Dermis blood vessel endothelial cell (primary cell): ENCODE measurements at regions not wholly inside any gene's neighbourhood (a gene's known extent, or its start where the extent isn't known, plus 50 kb on each side); places are given as distances from the start of the nearest gene placed in this dataset.

Source experiments
- DNase-seq: peaks from one replicate; pipeline ENCODE4 v3.0.0; 2010

DNA sequence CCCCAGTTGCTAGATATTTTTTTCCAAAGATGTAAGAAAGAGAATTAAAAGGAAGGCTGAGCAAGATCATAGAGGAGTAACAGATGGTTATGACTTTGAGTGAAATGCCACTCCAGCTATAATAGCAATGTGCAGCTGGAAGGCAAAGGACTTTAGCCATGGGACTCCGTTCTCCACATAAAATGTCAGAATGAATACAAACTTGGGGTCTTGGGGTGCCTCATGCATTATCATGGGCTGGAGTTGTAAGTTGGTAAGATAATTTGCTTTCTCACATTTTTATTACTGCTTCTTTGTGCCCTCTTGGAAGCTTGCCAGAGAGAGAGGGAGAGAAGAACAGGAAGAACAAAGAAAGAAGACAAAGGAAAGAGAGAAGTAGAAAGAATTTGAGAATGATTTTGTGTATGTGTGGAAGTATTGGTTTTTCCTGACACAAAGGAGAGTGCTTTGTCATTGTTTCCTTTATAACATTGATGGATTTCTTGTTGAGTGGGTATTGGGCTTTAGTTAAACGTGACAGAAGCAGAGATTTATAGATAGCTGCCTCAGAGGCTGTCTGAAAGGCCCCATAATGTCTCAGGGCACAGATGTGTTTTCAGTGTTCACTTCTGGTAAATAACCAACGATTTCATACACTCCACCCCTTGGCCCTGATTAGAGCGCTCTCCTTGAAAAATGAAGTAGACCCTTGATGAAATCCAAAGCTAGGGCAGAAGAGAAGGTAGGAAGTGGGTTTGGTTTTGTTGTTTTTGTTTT, 715.3 kb downstream of the NR2F2 start:
- no peak for DNase-seq

- no peak for DNase-seq
These were observed 722.0 kb downstream of the NR2F2 start for GRCh38 chr15:97052513-97052912.

DNA sequence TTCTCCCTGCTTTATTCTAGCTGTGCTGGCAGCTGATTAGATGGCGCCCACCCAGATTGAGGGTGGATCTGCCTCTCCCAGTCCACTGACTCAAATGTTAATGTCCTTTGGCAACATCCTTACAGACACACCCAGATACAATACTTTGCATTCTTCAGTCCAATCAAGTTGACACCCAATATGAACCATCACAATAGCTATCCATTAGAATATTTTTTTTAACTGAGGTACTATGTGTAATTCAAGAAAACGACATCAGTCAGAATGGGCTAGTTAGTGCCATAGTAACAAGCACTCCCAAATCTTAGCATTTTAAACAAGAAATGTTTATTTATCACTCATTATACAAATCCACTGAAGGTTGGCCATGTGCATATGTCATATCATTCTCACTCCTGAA, 723.1 kb downstream of the NR2F2 start:
- no peak for DNase-seq

DNA sequence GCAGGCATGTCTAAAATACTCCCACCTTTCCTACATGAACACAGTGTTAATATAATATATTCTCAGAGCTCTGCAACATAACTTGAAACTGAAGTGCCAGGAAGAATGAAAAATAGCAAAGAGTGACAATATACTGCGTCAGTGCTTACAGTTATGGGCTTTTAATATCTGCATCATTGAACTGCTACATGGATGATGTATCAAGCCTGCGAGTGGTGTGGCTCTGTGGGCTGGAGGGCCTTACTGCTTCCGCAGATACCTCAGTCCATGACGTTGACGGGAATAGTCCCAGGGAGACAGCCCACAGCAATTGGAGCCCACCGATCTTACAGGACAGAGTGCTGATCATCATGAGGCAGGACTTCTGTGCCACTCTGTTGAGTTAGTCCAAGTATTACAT, 727.0 kb downstream of the NR2F2 start:
- DNase-seq, result no peak

DNA sequence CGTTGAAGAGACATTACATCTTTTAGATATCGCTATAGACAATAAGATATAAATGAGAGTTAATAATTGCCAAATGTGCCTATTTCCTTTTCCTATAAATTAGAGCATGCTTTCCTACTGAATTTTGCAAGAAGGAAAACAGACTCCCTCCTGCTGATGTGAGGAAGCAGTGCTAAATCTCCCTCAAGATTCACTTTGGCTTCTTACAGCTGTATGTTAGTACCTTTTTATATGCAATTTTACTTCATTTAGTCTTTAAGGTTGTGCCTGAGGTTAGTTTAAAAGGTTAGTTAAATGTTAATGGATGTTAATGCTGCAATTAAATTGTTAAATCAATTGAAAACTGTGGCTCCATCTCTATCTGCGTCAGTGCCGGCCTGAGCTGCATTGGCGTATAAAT, 728.8 kb downstream of the NR2F2 start:
- DNase-seq, result no peak

- no peak for DNase-seq
These were observed 730.9 kb downstream of the NR2F2 start for GRCh38 chr15:97061392-97061791.

GRCh38 chr15:97071668-97072067, 741.2 kb downstream of the NR2F2 start:
- DNase-seq, result no peak

DNA sequence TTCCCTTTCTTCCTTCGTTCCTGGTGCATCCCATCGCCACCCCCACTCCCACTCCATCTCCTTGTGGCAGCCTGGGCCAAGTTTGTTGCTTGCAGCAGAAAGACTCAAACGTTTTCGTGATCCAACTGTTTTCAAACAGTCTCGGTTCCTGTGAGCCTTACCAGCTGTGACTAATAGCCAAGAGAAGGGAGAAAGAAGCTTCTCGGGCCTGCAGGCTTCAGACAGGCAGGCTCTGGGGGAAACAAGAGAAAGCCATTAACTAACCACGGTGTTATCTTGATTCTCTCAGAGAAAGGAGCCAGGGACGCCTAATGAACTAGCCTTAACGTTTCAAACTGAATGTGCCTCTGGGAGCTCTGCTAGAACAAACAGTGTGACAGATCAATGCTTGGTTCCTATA, 742.0 kb downstream of the NR2F2 start:
- no peak for DNase-seq

GRCh38 chr15:97076011-97076410, 745.5 kb downstream of the NR2F2 start:
- DNase-seq, result no peak

DNA sequence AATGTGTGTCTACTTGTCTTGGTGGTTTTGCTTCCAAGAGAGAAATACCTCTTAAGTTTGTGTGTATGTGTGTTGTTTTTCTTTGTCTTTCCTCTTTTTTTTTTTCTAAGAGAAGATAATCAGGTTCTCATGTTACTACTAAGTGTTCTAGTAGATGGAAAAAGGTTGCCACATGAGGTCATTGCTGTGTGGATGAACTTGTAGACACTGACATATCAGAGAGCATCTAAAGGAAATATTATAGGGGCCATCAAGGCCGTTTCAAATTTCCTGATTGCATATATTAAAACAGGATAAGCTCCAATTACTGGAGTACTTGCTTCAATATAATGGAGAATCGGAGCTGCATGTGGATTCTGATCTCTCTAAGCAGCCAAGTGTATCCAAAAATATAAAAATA, 747.5 kb downstream of the NR2F2 start:
- no peak for DNase-seq

DNA sequence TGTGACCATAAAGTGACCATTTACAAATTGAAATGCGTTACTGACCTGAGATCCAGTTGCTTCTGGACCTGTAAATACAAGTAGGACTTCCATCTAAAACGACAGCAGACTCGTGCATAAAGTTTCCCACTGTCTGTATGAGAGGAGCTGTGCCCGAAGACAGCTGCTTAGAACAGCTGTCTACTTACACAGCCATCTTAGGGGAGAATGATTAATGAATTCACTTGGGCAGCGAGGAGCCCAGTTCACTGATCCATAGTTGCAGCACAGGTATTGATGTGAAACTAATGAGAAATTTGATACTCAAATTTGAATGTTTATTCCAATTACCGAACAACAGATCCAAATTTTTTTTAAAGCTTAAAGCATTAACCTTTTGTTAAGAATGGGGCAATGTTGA, 748.1 kb downstream of the NR2F2 start:
- no peak for DNase-seq

DNA sequence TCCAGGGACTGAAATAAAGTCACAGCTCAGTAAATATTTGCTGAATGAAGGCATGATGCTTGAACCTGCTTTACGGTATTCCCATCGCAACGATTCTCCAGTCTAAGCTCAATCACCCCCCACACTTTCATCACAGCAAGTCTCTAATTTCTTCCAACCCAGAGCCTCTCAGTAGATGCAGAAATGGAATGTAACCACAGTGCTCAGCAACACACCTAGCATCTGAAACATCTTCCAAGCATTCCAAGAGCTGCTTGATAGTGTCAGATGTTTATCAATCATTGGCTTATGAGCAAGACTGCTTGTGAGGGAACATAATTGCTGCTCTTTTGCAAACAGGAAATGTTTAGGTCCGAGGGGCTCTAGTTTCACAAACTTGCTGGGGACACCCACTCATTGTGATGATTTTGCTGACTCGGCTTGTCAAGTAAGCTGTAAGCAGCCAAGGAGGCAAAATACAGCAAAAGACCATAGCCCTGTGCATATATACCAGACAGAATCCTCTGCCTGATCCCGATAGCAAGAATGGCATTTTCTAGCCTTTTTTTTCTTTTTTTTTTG, 751.2 kb downstream of the NR2F2 start:
- no peak for DNase-seq

DNA sequence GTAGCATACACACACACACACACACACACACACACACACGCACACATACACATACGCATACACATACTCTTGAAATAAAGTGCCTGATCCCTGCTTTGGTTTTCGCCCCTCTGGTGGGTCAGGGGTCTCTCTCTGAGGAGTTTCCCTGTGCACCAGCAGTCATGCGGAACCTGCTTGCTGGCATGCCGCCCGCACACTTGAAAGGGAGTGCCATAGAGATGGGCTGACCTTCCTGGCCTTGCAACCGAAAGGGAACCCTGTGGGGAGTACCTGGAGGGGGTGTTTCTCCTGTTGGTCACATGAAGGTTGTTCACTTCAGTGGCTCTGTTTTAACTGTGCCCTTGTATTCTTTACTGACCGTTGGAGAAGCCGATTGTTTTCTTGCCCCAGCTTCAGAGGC, 752.3 kb downstream of the NR2F2 start:
- no peak for DNase-seq

- DNase-seq, result no peak
These were observed 754.1 kb downstream of the NR2F2 start for GRCh38 chr15:97084650-97085049.

- DNase-seq, result no peak
These were observed 755.2 kb downstream of the NR2F2 start for GRCh38 chr15:97085731-97086130.

GRCh38 chr15:97087006-97087741, 756.7 kb downstream of the NR2F2 start:
- DNase-seq, result no peak

DNA sequence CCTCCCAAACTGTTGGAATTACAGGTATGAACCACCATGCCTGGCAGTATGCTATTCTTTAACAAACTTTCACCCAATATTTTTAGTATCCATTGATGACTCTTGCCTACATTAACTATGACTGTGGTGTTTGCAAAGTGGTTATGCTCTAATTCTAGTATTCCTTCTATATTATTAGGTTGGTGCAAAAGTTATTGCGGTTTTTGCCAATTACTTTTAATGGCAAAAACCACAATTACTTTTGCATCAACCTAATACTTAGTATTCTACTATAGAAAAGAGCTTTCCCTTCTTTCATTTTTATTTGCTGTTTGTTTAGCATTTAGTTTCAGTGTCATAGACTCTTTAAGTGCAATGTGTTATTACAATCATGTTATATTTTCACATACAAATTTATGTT, 760.6 kb downstream of the NR2F2 start:
- DNase-seq, result no peak

DNA sequence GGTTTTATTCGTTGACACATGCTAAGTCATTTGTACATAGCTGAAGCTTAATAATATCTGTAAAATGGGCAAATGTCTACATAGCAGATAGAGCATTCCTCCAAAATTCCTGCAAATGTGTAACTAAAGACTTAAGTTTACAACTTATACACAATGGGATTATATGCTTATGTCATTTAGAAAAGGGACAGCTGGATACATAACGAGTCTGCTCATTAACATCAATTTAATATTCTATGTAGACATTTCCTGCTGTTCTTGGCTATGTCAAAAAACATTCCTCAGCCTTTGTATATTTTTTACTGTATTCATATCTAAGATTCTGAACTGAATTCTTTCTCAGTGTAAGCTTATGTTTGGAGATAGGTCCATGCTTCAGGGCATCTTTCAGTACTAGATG, 762.2 kb downstream of the NR2F2 start:
- DNase-seq, result no peak

- DNase-seq, result no peak
These were observed 765.9 kb downstream of the NR2F2 start for GRCh38 chr15:97096303-97096835.

DNA sequence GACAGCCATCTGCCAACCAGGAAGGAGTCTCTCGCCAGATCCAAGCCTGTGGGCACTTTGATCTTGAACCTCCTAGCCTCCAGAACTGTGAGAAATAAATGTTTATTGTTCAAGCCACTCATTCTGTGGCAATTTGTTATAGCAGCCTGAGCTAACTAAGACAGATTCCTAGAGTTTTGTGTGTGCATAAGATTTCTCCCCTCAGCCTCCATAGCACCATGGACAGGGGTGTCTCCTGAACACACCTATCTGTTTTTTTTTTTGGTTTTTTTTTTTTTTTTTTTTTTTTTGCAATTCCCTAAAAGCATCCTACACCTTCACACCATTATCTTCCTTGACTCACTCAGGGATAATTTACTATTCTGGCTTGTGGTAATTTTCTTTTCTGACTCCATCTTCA, 768.5 kb downstream of the NR2F2 start:
- DNase-seq, result no peak

DNA sequence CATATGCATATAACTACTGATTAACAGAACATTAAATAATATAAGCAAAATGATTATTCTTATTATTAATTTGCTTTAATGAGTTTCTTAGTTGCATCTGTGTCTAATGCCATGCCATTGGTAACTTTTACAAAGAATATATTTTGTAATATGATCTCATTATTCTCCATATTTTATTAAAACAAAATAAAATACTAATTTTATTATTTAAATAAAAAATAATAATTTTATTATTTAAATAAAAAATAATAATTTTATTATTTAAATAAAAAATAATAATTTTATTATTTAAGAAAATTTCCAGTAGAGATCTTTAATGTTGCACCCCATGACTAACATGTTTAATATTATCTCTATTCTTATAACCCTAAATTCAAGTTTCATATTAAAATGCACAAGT, 771.1 kb downstream of the NR2F2 start:
- no peak for DNase-seq

GRCh38 chr15:97114900-97115760, 784.6 kb downstream of the NR2F2 start:
- DNase-seq, result no peak

GRCh38 chr15:97115761-97116070, 785.2 kb downstream of the NR2F2 start:
- no peak for DNase-seq
